ENCODE measurements at regions not wholly inside any gene's neighbourhood (a gene's known extent, or its start where the extent isn't known, plus 50 kb on each side); places are given as distances from the start of the nearest gene placed in this dataset.

GRCh38 chr5:3068401-3068800, 316.9 kb upstream of the IRX2 start:
- TF ChIP-seq EP300 (IDR thresholded peaks at IDR 0.05) (no peak), MAX (IDR thresholded peaks at IDR 0.05) (no peak), RARB (CRISPR knock-in tag; IDR thresholded peaks at IDR 0.05) (no peak), KDM5A (IDR thresholded peaks at IDR 0.05) (no peak), POLR2A (IDR thresholded peaks at IDR 0.05; ENCODE audit: low read length) (no peak), FOSB (CRISPR knock-in tag; IDR thresholded peaks at IDR 0.05) (no peak), RCOR1 (IDR thresholded peaks at IDR 0.05; ENCODE audit: low read depth, low read length) (no peak), HDAC2 (IDR thresholded peaks at IDR 0.05) (no peak), TFCP2L1 (CRISPR knock-in tag; IDR thresholded peaks at IDR 0.05) (no peak), HOXA7 (CRISPR knock-in tag; IDR thresholded peaks at IDR 0.05) (no peak)
- TF ChIP-seq, protein P1, sequence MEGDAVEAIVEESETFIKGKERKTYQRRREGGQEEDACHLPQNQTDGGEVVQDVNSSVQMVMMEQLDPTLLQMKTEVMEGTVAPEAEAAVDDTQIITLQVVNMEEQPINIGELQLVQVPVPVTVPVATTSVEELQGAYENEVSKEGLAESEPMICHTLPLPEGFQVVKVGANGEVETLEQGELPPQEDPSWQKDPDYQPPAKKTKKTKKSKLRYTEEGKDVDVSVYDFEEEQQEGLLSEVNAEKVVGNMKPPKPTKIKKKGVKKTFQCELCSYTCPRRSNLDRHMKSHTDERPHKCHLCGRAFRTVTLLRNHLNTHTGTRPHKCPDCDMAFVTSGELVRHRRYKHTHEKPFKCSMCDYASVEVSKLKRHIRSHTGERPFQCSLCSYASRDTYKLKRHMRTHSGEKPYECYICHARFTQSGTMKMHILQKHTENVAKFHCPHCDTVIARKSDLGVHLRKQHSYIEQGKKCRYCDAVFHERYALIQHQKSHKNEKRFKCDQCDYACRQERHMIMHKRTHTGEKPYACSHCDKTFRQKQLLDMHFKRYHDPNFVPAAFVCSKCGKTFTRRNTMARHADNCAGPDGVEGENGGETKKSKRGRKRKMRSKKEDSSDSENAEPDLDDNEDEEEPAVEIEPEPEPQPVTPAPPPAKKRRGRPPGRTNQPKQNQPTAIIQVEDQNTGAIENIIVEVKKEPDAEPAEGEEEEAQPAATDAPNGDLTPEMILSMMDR (IDR thresholded peaks at IDR 0.05): no peak

All from A549 (cell line).